ENCODE measurements at regions not wholly inside any gene's neighbourhood (a gene's known extent, or its start where the extent isn't known, plus 50 kb on each side); places are given as distances from the start of the nearest gene placed in this dataset.

DNA sequence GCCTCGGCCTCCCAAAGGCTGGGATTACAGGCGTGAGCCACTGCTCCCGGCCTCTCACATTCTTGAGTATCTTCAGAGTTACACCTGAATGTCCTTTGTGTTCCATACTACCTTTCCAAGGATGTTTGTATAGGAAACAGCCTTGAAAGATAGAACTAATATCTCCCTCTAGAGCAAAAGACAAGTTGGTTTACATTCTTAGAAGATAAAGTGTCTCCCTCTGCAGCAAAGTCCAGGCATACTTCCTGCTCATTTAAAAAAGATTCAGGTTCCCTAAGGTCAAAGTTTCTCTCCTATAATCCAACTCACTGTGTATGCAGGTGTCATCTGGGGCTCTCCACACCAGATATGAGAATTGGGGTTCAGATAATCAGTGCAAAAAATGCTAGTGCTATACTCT, 224.4 kb downstream of the TPBG start:
- H3K9me3 ChIP-seq: no peaks in the 10 kb centered on the region
- H3K27me3 ChIP-seq: no peaks in the 10 kb centered on the region
- TF ChIP-seq, protein P1, sequence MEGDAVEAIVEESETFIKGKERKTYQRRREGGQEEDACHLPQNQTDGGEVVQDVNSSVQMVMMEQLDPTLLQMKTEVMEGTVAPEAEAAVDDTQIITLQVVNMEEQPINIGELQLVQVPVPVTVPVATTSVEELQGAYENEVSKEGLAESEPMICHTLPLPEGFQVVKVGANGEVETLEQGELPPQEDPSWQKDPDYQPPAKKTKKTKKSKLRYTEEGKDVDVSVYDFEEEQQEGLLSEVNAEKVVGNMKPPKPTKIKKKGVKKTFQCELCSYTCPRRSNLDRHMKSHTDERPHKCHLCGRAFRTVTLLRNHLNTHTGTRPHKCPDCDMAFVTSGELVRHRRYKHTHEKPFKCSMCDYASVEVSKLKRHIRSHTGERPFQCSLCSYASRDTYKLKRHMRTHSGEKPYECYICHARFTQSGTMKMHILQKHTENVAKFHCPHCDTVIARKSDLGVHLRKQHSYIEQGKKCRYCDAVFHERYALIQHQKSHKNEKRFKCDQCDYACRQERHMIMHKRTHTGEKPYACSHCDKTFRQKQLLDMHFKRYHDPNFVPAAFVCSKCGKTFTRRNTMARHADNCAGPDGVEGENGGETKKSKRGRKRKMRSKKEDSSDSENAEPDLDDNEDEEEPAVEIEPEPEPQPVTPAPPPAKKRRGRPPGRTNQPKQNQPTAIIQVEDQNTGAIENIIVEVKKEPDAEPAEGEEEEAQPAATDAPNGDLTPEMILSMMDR (IDR thresholded peaks at IDR 0.05): no peak
- no peak for TF ChIP-seq POLR2A (IDR thresholded peaks at IDR 0.05)
- intact Hi-C loops (cut with DNase I; ENCODE audit: low total_unique reads): no loop called here
- H3K4me3 ChIP-seq: no peak overlapping the region
- WGBS, 2 donors: 93 to 94% methylated on average over 3 of the region's 3 CpGs
- no peaks in the 10 kb centered on the region for H3K36me3 ChIP-seq (ENCODE audit: low read depth, missing control alignments)
- H3K4me1 ChIP-seq: no peaks in the 10 kb centered on the region
- no peak overlapping the region for H3K27ac ChIP-seq
- no peak for DNase-seq

DNA sequence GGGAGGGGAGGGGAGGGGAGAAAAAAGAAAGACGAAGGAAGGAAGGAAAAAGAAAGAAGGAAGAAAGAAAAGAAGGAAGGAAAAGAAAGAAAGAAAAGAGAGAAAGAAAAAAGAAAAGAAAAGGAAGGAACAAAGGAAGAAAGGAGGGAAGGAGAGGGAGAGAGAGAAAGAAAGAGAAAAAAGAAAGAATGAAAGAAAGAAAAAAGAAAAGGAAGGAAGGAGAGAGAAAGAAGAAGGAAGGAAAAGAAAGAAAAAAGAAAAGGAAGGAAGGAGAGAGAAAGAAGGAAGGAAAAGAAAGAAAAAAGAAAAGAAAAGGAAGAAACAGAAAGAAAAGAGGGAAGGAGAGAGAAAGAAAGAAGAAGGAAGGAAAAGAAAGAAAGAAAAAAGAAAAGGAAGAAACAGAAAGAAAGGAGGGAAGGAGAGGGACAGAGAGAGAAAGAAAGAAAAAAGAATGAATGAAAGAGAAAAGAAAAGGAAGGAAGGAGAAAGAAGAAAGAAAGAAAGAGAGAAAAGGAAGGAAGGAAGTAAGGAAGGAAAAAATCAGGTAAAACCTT, 225.3 kb downstream of the TPBG start:
- Histone ChIP-seq H3K27ac (no peak overlapping the region), H3K36me3 (ENCODE audit: low read depth, missing control alignments) (no peaks in the 10 kb centered on the region), H3K9me3 (no peaks in the 10 kb centered on the region), H3K27me3 (no peaks in the 10 kb centered on the region), H3K4me1 (no peaks in the 10 kb centered on the region), H3K4me3 (no peak overlapping the region)
- DNase-seq: no peak
- intact Hi-C loops (cut with DNase I; ENCODE audit: low total_unique reads): no loop called here
- TF ChIP-seq POLR2A (IDR thresholded peaks at IDR 0.05): no peak
- TF ChIP-seq, protein P1 (IDR thresholded peaks at IDR 0.05): no peak
- 75 to 82% methylated on average over 1 of the region's 1 CpG for WGBS, 2 donors

DNA sequence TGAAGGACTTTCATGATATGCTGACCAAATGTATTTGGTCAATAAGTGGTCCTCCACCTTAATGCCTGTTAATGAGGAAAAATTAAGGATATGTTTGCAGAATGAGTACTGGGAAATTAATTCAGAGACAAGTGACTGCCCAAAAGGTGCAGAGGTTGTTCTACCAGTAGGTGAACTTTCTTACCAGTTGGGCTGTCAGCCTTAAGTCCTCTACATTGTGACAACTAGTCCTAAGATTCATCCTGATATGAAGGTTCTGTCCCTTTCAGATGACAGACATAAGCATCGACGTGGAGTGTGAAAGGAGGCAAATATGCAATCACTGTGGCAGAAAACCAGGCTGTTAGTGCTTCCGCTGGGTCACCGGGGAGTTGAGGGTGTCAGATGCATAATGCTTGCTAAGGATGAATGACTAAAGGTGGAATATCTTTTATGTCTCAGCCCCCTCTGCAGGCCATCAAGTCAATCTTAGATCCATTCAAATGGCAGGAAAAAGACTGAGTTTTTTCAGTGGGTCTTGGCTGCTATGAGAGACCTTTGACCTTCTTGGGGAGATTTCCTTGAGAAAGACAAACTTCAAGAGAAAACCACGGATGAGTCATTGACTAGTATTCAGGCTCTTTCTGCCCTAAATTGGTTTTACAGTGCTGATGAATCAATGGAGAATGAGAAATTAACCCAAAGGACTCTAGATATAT, 226.0 kb downstream of the TPBG start:
- WGBS, 2 donors: 61 to 68% methylated on average over 5 of the region's 5 CpGs
- no peak for DNase-seq
- H3K9me3 ChIP-seq: no peaks in the 10 kb centered on the region
- intact Hi-C loops (cut with DNase I; ENCODE audit: low total_unique reads): no loop called here
- TF ChIP-seq, protein P1 (IDR thresholded peaks at IDR 0.05): no peak
- TF ChIP-seq POLR2A (IDR thresholded peaks at IDR 0.05): no peak
- no peak overlapping the region for H3K27ac ChIP-seq
- H3K4me3 ChIP-seq: no peak overlapping the region
- no peaks in the 10 kb centered on the region for H3K4me1 ChIP-seq
- no peaks in the 10 kb centered on the region for H3K36me3 ChIP-seq (ENCODE audit: low read depth, missing control alignments)
- no peaks in the 10 kb centered on the region for H3K27me3 ChIP-seq

DNA sequence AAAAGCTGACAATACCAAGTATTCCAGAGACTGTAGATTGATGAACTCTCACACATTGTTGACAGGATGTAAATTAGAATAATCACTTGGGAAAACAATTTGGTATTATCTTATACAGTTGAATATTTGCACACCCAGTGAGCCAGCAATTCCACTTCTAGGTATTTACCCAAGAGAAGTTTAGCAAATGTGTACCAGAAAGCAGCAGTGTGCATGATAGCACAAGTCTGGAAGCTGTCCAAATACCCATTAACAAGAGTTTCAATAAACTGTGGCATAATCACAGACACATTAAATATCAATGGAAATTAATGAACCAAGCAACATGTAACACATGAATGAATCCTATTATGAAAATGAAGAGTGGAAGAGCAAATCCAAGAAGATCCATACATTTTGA, 233.6 kb downstream of the TPBG start:
- no peaks in the 10 kb centered on the region for H3K9me3 ChIP-seq
- TF ChIP-seq POLR2A (IDR thresholded peaks at IDR 0.05): no peak
- TF ChIP-seq, protein P1 (IDR thresholded peaks at IDR 0.05): no peak
- intact Hi-C loops (cut with DNase I; ENCODE audit: low total_unique reads): no loop called here
- no peak overlapping the region for H3K27ac ChIP-seq
- no peaks in the 10 kb centered on the region for H3K36me3 ChIP-seq (ENCODE audit: low read depth, missing control alignments)
- H3K27me3 ChIP-seq: no peaks in the 10 kb centered on the region
- no peak overlapping the region for H3K4me3 ChIP-seq
- no peak for DNase-seq
- no peaks in the 10 kb centered on the region for H3K4me1 ChIP-seq

DNA sequence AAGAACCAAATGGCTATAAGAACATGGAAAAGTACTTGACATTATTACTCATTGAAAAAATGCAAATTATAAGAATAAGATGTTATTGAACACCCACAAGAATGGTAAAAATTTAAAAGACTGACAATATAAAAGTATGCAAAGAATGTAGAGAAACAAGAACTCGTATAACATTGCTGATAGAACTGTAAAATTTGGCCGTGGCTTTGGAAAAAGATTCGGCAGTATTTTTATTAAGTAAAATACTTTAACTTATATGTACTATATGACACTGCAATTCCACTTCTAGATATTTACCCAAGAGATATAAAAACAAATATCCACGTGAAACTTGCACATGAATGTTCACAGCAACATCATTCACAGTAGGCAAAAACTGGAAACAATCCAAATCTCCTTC, 239.2 kb downstream of the TPBG start:
- no peaks in the 10 kb centered on the region for H3K9me3 ChIP-seq
- H3K27ac ChIP-seq: no peak overlapping the region
- WGBS, 2 donors: 77 to 80% methylated on average over 4 of the region's 4 CpGs
- H3K4me1 ChIP-seq: no peaks in the 10 kb centered on the region
- H3K27me3 ChIP-seq: no peaks in the 10 kb centered on the region
- intact Hi-C loops (cut with DNase I; ENCODE audit: low total_unique reads): no loop called here
- H3K36me3 ChIP-seq (ENCODE audit: low read depth, missing control alignments): no peaks in the 10 kb centered on the region
- TF ChIP-seq, protein P1 (IDR thresholded peaks at IDR 0.05): no peak
- TF ChIP-seq POLR2A (IDR thresholded peaks at IDR 0.05): no peak
- no peak for DNase-seq
- no peak overlapping the region for H3K4me3 ChIP-seq
